WTC11 (cell line): ENCODE measurements at regions not wholly inside any gene's neighbourhood (a gene's known extent, or its start where the extent isn't known, plus 50 kb on each side); places are given as distances from the start of the nearest gene placed in this dataset.

Experiments used
- ATAC-seq: fragments of 200-7000 bp; cut with Tn5 transposase; 2 replicates; pipeline ENCODE4 v1.10.0; 2021; ENCODE audit warnings: mild to moderate bottlenecking, moderate library complexity
- CTCF ChIA-PET: fragments of 300-600 bp; sonication (Branson Sonifier 250); formaldehyde crosslinking; loops from one replicate; lab custom pipeline; 2021; ENCODE audit warnings: antibody characterized with exemption; lab: Charles Lee
- POLR2A ChIA-PET: fragments of 350-600 bp; sonication (Branson Sonifier 250); formaldehyde crosslinking; loops from one replicate; lab custom pipeline; 2021; ENCODE audit warnings: antibody characterized with exemption; lab: Charles Lee
- DNase-seq: peaks from one replicate; pipeline ENCODE4 v3.0.0; 2021; ENCODE audit warnings: low spot score
- H3K27ac Mint-ChIP-seq: 2 replicates; pipeline ENCODE4 v1.8.0; 2021; ENCODE audit warnings: mixed read lengths
- H3K27me3 Mint-ChIP-seq: 2 replicates; pipeline ENCODE4 v1.8.0; 2021; ENCODE audit warnings: low read depth, mild to moderate bottlenecking, moderate library complexity, mixed read lengths
- H3K36me3 Mint-ChIP-seq: 2 replicates; pipeline ENCODE4 v1.8.0; 2021; ENCODE audit warnings: mixed read lengths
- H3K4me1 Mint-ChIP-seq: 2 replicates; pipeline ENCODE4 v1.8.0; 2022; ENCODE audit warnings: mixed read lengths
- H3K4me3 Mint-ChIP-seq: 2 replicates; pipeline ENCODE4 v1.8.0; 2021; ENCODE audit warnings: mild to moderate bottlenecking, moderate library complexity, mixed read lengths
- H3K9me3 Mint-ChIP-seq: 2 replicates; pipeline ENCODE4 v1.8.0; 2021; ENCODE audit warnings: mixed read lengths
- AFF4 ChIP-seq: sonication (generic); formaldehyde crosslinking; IDR thresholded peaks from 2 replicates; pipeline ENCODE4 v1.8.1; 2023; ENCODE audit warnings: mild to moderate bottlenecking, missing genetic modification reagents, borderline replicate concordance
- AR ChIP-seq: fragments of 250-450 bp; sonication (Bioruptor Pico); IDR thresholded peaks from 2 replicates; pipeline ENCODE4 v1.9.0; 2021; ENCODE audit warnings: mild to moderate bottlenecking
- E2F5 ChIP-seq: sonication (generic); formaldehyde crosslinking; IDR thresholded peaks from 2 replicates; pipeline ENCODE4 v1.8.1; 2022; ENCODE audit warnings: mild to moderate bottlenecking, moderate library complexity, missing genetic modification reagents
- HMGXB4 ChIP-seq: sonication (generic); formaldehyde crosslinking; IDR thresholded peaks from 2 replicates; pipeline ENCODE4 v1.8.1; 2023; ENCODE audit warnings: mild to moderate bottlenecking, moderate library complexity, missing genetic modification reagents
- PRDM15 ChIP-seq: sonication (generic); formaldehyde crosslinking; IDR thresholded peaks from 2 replicates; pipeline ENCODE4 v1.8.0; 2022; ENCODE audit warnings: missing genetic modification reagents
- RORB ChIP-seq: fragments of 250-450 bp; sonication (Bioruptor Pico); IDR thresholded peaks from 2 replicates; pipeline ENCODE4 v1.9.0; 2021; ENCODE audit warnings: mild to moderate bottlenecking
- TEAD1 ChIP-seq: sonication (generic); formaldehyde crosslinking; IDR thresholded peaks from 2 replicates; pipeline ENCODE4 v1.8.0; 2022; ENCODE audit warnings: mild to moderate bottlenecking, missing genetic modification reagents
- TEAD4 ChIP-seq: sonication (generic); formaldehyde crosslinking; IDR thresholded peaks from 2 replicates; pipeline ENCODE4 v1.8.0; 2022; ENCODE audit warnings: mild to moderate bottlenecking, missing genetic modification reagents
- ZBTB43 ChIP-seq: sonication (generic); formaldehyde crosslinking; IDR thresholded peaks from 2 replicates; pipeline ENCODE4 v1.8.1; 2023; ENCODE audit warnings: mild to moderate bottlenecking, missing genetic modification reagents

- H3K9me3 Mint-ChIP-seq = peaks cover 32% of the 10 kb centered on the region
- H3K27me3 Mint-ChIP-seq = no peaks in the 10 kb centered on the region; the same call in 1 of the 2 replicates
- no peak for TF ChIP-seq AFF4 (CRISPR knock-in tag)
- no peak overlapping the region for H3K27ac Mint-ChIP-seq
- ChIA-PET POLR2A (no interaction called here), CTCF (no interaction called here)
- DNase-seq (no peak), ATAC-seq (no peak)
- no peaks in the 10 kb centered on the region; the same call in none of the 2 replicates for H3K36me3 Mint-ChIP-seq
- H3K4me1 Mint-ChIP-seq = peaks cover 14% of the 10 kb centered on the region
- no peak overlapping the region for H3K4me3 Mint-ChIP-seq
These were observed 242.1 kb downstream of the ISL1 start for GRCh38 chr5:51625224-51625968.

- H3K36me3 Mint-ChIP-seq = peaks cover 16% of the 10 kb centered on the region
- ChIA-PET POLR2A (no interaction called here), CTCF (interaction anchor here (0.6 kb wide), 1 partner anchor 155 kb away, joined by 4 read pairs; no protein-coding TSS in a partner anchor)
- no peak for ATAC-seq
- H3K9me3 Mint-ChIP-seq = peaks cover 33% of the 10 kb centered on the region
- H3K27ac Mint-ChIP-seq = no peak overlapping the region
- TF ChIP-seq TEAD1 (CRISPR knock-in tag) (no peak), RORB (CRISPR knock-in tag) (no peak), E2F5 (no peak)
- TF ChIP-seq, all 79 proteins: peak for 0
- no peak overlapping the region for H3K4me3 Mint-ChIP-seq
- peaks cover 2% of the 10 kb centered on the region; the same call in 1 of the 2 replicates for H3K4me1 Mint-ChIP-seq
- H3K27me3 Mint-ChIP-seq = no peaks in the 10 kb centered on the region; the same call in 1 of the 2 replicates
- no peak for DNase-seq
These were observed 248.8 kb downstream of the ISL1 start for GRCh38 chr5:51632027-51632426.

DNA sequence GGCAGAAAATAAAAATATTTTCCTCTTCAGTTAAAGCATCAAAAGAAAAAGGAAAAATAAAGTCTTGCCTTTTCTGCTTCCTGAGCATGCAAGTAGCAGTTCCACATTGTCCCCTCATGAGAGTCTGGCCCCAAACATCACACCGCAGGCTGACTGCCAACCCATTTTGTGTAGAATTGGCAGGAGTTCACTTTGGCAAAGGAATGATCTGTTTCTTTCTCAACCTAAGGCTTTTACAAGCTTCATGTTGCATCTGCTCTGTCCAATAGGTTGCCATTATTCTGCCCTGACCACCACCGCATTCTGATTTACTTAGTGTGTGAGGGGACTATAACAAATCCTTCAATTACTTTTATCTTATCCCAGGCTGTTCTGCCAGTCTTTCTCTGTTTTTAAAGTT lies 249.5 kb downstream of the ISL1 start:
- POLR2A ChIA-PET = interaction anchor here (0.5 kb wide), 1 partner anchor 26 kb away, joined by 8 read pairs; no protein-coding TSS in a partner anchor

More for the DNA sequence above, 249.5 kb downstream of the ISL1 start:
- peaks cover 38% of the 10 kb centered on the region for H3K9me3 Mint-ChIP-seq
- CTCF ChIA-PET = interaction anchor here (0.6 kb wide), 1 partner anchor 156 kb away, joined by 4 read pairs; no protein-coding TSS in a partner anchor
- ATAC-seq (no peak), DNase-seq (no peak)
- peaks cover 20% of the 10 kb centered on the region for H3K36me3 Mint-ChIP-seq
- H3K4me1 Mint-ChIP-seq = peaks cover 5% of the 10 kb centered on the region
- no peak overlapping the region for H3K27ac Mint-ChIP-seq
- no peak overlapping the region for H3K4me3 Mint-ChIP-seq
- TF ChIP-seq TEAD4 (CRISPR knock-in tag) (no peak), AR (no peak), ZBTB43 (CRISPR knock-in tag) (no peak), PRDM15 (CRISPR knock-in tag) (no peak), HMGXB4 (CRISPR knock-in tag) (no peak)
- TF ChIP-seq, all 79 proteins: peak for 0
- no peaks in the 10 kb centered on the region; the same call in 1 of the 2 replicates for H3K27me3 Mint-ChIP-seq
